Dedifferentiated amniotic fluid mesenchymal stem cell (primary cell): ENCODE measurements at regions not wholly inside any gene's neighbourhood (a gene's known extent, or its start where the extent isn't known, plus 50 kb on each side); places are given as distances from the start of the nearest gene placed in this dataset.

ENCODE experiments used
- DNase-seq: peaks from one replicate; pipeline ENCODE4 v3.0.0-alpha.2; 2016; ENCODE audit errors: extremely low spot score

DNA sequence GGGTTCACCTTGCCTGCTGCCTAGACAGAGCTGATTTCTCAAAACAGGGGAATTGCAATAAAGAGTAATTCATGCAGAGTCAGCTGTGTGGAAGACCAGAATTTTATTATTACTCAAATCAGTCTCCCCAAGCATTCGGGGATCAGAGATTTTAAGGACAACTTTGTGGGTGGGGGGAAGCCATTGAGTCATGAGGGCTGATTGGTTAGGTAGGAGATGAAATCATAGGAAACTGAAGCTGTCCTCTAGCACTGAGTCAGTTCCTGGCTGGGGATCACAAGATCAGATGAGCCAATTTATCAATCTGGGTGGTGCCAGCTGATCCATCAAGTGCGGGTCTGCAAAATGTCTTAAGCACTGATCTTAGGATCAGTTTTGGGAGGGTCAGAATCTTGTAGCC is 159.1 kb upstream of the MAP1B start:
- no peak for DNase-seq

DNA sequence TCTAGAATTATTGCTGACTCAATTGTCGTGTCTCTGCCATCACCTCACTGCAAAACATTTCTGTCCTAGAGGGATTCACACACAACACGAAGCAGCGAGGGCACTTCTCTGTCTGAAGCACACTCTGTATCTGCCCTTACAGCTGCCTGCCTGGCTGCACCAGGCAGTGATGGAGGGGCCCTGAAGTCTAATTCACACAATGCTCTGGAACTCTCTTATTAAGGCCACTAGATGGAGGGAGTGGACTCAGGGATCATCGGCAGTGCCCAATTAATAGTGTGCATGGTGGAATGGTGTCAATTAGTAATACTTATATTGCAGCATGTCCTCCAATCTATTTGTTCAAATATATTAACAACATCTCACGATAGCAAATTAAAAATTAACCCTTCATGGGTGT is 157.5 kb upstream of the MAP1B start:
- DNase-seq = no peak

DNA sequence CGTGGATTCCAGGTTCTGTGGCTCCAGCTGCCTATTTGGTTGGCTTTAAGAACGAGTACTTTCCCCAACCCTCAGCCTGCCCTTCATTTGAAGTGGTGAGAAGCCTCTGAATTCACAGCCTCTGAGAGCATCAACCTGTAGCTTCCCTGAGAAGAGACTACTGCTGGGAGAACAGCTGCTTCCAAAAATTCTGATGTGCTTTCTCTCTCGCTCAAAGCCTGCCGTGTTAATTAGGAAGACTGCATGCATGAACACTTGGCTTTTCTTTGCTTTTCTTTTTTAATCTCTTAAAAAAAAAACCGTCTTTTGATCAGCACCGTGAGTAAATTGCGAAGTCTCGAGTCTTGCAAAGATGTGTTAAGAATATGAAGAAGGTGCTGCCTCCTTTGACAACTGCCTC is 153.4 kb upstream of the MAP1B start:
- DNase-seq = no peak

- DNase-seq = no peak
These were observed 152.9 kb upstream of the MAP1B start for GRCh38 chr5:71954329-71954728.

DNA sequence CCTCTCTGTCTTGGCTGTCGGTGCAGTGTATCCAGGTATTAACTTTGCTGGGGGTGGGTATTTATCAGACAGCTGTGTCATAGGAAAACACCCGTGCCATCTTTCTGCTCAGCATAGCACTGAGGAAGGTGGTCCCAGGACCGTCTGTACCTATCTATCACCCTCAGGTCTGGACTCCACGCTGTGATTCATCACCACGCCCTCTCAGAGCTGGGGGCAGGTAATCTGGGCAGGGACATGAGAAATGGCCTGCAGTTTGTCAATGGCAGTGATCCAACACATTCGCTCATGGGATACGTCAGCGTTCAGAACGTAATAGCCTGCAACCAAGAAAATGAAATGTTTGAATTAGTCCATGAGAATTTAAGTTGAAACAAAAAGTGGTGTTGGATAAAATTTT is 151.6 kb upstream of the MAP1B start:
- no peak for DNase-seq

- no peak for DNase-seq
These were observed 149.9 kb upstream of the MAP1B start for GRCh38 chr5:71957292-71957898.

DNA sequence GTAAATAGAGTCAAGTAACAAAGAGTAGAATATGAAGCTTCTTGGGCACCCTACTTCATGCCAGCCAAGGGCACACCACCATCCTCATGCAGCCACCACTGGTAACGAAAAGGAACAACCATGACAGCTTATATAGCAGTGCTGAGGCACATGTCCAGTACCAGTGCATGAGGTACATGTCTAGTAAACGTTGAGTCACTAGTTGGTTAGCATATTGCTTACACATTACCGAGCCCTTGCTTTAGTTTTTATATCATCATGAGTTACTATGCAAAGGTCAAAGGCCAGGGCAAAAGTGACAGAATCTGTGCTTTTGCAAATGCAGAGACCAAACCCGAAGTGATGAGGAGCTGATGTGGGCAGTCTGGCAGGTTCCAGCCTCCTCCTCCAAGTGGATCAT is 147.1 kb upstream of the MAP1B start:
- no peak for DNase-seq

DNA sequence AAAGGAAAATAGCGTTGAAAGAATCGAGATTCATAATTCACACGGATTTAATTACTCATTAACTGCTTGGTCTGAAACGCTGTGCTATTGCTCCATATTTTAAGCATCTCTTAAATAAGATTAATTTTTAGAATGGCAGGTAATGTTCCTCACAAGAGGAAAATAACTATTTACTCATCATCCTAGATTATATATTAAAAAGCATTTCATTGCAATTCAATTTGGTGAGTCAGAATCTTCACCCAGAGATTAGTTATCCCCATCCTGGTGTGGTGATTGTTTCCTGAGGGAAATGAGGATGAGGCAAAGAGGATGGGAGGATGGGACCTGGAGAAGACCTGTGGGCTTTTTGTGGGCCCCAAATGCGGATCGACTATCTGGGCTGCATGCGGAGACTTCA is 145.5 kb upstream of the MAP1B start:
- DNase-seq = no peak

DNA sequence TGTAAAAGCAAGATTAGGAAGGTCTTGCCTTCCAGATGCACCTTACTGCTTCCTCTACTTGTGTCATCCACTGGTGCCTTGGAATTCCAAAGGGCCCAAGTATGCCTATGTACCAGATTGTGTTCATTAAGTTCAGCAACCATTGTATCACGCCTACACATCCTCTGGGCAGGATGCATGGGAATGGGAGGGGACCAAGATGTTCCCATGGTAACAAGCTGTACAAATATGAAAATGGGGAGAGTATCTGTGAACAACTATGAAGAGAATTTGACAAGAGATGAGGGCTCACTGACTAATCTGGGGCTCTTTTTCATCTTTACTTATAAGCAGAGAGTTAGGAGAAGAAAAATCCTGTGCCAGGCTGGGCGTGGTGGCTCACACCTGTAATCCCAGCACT is 137.8 kb upstream of the MAP1B start:
- DNase-seq = no peak

GRCh38 chr5:71971862-71972261 is 135.4 kb upstream of the MAP1B start:
- DNase-seq = no peak

- no peak for DNase-seq
These were observed 134.3 kb upstream of the MAP1B start for GRCh38 chr5:71972777-71973473.

DNA sequence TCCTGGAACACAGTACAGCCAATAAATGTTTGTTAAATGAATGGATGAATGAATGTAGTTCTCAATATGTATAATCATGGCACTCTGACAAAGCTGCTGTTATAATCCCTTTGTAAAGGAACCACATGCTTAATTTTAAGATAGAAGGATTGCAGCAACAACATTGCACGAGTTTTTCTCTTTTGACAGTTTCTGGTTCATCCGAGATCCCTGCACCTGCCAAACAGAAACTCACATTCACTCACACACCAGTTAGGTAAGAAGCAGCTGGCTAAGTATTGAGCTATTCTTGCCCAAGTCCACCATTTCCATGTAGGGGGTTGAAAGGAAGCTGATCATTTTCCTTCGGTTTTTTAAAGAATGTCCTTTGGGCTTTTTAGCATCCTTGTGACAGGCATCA is 133.7 kb upstream of the MAP1B start:
- no peak for DNase-seq

DNA sequence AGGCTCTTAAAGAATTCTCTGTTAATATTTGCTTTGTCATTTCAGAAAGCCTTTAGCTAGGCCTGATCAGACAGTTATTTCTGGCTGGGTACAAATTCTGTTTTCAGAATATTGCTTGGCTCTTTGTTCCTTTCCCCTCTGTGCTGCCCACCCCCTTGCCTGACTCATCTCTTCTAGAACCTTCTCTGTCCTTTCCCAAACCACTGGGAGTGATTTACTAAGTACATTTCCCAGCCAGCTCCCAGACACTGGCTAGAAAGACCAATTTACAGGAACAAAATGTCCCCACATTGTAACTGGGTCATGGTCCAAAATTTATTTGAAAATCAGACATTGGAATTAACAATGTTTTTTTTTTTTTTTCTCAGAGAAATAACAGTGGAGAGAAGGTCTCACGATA is 133.1 kb upstream of the MAP1B start:
- DNase-seq = no peak

DNA sequence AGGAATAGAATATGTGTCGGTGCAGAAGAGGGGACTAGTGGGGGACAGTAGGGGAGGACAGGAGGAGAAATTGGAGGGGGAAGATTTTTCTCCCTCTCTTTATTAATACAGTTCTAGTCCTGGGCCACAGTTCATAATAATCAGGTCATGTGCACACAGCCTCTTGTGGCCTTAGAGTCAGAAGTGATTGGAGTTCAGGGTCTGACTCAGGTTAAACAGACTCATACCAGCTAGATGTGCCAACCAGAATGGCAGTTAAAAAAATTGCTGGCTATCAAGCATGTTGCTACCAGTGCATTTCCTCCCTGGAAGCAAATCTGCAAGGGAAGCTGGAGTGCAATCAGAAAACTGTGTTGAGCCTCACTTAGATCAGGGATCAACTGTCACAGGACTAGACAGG is 132.7 kb upstream of the MAP1B start:
- DNase-seq = no peak

GRCh38 chr5:71976449-71976848 is 130.8 kb upstream of the MAP1B start:
- DNase-seq = no peak

DNA sequence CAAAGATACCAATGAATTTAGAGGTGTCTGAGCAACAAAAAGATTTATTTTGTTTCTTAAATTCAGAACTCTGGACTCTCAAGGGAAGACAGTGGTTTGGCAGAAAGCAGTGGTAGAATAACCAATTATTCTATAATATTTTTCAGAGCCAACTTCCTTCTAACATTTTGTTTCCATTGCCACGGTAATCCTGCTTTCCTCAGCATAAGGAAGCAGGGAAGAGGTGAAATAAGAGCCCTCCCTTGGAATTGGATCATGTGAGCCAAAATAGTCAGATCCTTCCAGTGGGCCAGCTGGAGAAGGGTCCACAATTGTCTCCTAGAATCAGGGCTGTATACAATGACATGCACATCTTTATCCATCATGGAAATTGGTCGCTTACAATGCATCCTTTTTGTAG is 130.0 kb upstream of the MAP1B start:
- DNase-seq = no peak

- DNase-seq = no peak
These were observed 129.1 kb upstream of the MAP1B start for GRCh38 chr5:71978216-71978615.

GRCh38 chr5:71982717-71983395 is 124.4 kb upstream of the MAP1B start:
- no peak for DNase-seq

- no peak for DNase-seq
These were observed 121.2 kb upstream of the MAP1B start for GRCh38 chr5:71986101-71986500.

DNA sequence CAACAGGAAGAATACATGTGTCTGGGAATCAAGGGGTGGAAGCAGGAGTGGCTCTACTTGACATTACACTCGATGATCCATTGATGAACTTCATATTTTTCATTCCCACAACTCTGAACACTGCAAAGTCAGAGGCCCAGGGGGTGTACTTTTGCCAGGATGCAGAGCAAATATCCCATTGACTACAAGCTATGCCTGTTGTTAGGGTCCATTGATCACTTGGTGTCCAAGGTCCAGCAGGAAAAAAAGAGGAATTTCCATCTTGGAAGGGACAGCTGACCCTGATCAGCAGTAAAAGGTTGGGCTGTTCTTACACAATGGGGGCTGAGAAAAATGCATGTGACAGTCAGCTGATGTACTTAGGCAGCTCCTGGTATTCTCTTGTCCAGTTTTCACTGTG is 118.5 kb upstream of the MAP1B start:
- DNase-seq = no peak

DNA sequence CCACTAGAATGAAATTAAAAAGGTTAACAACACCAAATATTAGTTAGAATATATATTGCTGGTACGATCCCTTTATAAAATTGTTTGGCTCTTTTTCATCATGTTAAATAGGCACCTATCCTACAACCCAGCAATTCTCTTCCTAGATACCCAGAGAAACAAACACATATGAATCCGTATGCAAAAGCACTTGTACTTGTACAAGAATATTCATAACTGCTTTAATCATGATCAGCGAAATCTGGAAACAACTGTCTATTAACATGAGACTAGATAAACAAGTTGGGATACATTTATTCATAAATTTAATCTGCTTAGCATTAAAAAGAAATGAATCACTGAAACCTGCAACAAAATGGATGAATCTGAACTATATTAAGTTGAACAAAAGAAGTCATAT is 113.7 kb upstream of the MAP1B start:
- DNase-seq = no peak

DNA sequence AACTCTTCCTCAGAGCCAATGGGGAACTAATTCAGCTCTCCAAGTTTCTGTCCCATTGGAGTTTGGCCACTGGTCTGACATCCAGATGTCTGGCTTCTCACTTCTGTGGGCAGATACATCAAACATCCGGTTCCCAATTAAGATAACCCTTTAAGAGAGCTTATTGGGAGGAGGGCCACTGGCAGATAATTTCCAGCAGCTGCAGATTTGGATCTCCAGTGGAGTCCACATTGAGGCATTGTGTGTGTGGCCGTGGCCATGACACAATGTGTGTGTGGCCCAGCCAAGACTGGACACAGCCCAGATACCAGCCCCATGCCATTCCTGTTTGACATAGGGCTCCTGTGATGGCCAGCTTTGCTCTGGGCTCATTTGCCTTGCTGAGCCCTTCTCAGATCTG is 110.5 kb upstream of the MAP1B start:
- no peak for DNase-seq

GRCh38 chr5:71998746-71999145 is 108.5 kb upstream of the MAP1B start:
- no peak for DNase-seq
